HL-60 (cell line): ENCODE measurements at regions not wholly inside any gene's neighbourhood (a gene's known extent, or its start where the extent isn't known, plus 50 kb on each side); places are given as distances from the start of the nearest gene placed in this dataset.

Source experiments
- DNase-seq, 2 experiments: peaks; one replicate each; pipeline ENCODE4 v3.0.0-alpha.2; 2010 to 2020; ENCODE audit warnings: low read depth in 1 of 2, low spot score in 1 of 2
- H3K27ac ChIP-seq: fragments of 250-450 bp; sonication (Bioruptor Pico); replicated peaks from 2 replicates; pipeline ENCODE4 v1.5.1; 2020; ENCODE audit warnings: mild to moderate bottlenecking, moderate library complexity
- H3K27me3 ChIP-seq: fragments of 250-450 bp; sonication (Bioruptor Pico); 2 replicates; pipeline ENCODE4 v1.5.1; 2021; ENCODE audit warnings: mild to moderate bottlenecking, moderate library complexity; ENCODE audit not compliant: insufficient read depth, poor library complexity, severe bottlenecking
- H3K4me3 ChIP-seq: replicated peaks from 2 replicates; pipeline ENCODE4 v1.5.1; 2011; ENCODE audit warnings: mild to moderate bottlenecking, control low read depth, low read length; ENCODE audit not compliant: insufficient read depth
- CTCF ChIP-seq: IDR thresholded peaks from one replicate; pipeline ENCODE4 v1.5.1; 2011; ENCODE audit warnings: low read length, control low read depth, inconsistent platforms; ENCODE audit not compliant: insufficient read depth
- GABPA ChIP-seq: IDR thresholded peaks from 2 replicates; pipeline ENCODE4 v1.6.1; 2012; ENCODE audit warnings: low read depth
- POLR2AphosphoS5 ChIP-seq: IDR thresholded peaks from 2 replicates; pipeline ENCODE4 v1.6.1; 2012; ENCODE audit warnings: low read depth
- REST ChIP-seq: IDR thresholded peaks from 2 replicates; pipeline ENCODE4 v1.6.1; 2012; ENCODE audit warnings: low read depth; ENCODE audit not compliant: insufficient replicate concordance
- SPI1 ChIP-seq: IDR thresholded peaks from 2 replicates; pipeline ENCODE4 v1.6.1; 2012; ENCODE audit warnings: low read depth, mild to moderate bottlenecking, borderline replicate concordance

GRCh38 chr15:46956456-46956855 is 760.8 kb upstream of the SEMA6D start:
- Histone ChIP-seq H3K4me3 (no peak overlapping the region), H3K27me3 (no peaks in the 10 kb centered on the region), H3K27ac (no peak overlapping the region)
- DNase-seq: no peak
- TF ChIP-seq CTCF: no peak
- TF ChIP-seq GABPA: no peak
- no peak for TF ChIP-seq POLR2AphosphoS5
- TF ChIP-seq REST: no peak
- TF ChIP-seq SPI1: no peak

GRCh38 chr15:46956881-46957280 is 760.4 kb upstream of the SEMA6D start:
- H3K27me3 ChIP-seq: no peaks in the 10 kb centered on the region
- DNase-seq: no peak
- TF ChIP-seq GABPA (no peak), CTCF (no peak), SPI1 (no peak), POLR2AphosphoS5 (no peak), REST (no peak)
- no peak overlapping the region for H3K4me3 ChIP-seq
- no peak overlapping the region for H3K27ac ChIP-seq

GRCh38 chr15:46960581-46960980 is 756.7 kb upstream of the SEMA6D start:
- Histone ChIP-seq H3K4me3 (no peak overlapping the region), H3K27ac (no peak overlapping the region), H3K27me3 (no peaks in the 10 kb centered on the region)
- no peak for TF ChIP-seq CTCF
- TF ChIP-seq REST: no peak
- no peak for TF ChIP-seq POLR2AphosphoS5
- no peak for TF ChIP-seq GABPA
- TF ChIP-seq SPI1: no peak
- no peak for DNase-seq
